ENCODE measurements at regions not wholly inside any gene's neighbourhood (a gene's known extent, or its start where the extent isn't known, plus 50 kb on each side); places are given as distances from the start of the nearest gene placed in this dataset.

DNA sequence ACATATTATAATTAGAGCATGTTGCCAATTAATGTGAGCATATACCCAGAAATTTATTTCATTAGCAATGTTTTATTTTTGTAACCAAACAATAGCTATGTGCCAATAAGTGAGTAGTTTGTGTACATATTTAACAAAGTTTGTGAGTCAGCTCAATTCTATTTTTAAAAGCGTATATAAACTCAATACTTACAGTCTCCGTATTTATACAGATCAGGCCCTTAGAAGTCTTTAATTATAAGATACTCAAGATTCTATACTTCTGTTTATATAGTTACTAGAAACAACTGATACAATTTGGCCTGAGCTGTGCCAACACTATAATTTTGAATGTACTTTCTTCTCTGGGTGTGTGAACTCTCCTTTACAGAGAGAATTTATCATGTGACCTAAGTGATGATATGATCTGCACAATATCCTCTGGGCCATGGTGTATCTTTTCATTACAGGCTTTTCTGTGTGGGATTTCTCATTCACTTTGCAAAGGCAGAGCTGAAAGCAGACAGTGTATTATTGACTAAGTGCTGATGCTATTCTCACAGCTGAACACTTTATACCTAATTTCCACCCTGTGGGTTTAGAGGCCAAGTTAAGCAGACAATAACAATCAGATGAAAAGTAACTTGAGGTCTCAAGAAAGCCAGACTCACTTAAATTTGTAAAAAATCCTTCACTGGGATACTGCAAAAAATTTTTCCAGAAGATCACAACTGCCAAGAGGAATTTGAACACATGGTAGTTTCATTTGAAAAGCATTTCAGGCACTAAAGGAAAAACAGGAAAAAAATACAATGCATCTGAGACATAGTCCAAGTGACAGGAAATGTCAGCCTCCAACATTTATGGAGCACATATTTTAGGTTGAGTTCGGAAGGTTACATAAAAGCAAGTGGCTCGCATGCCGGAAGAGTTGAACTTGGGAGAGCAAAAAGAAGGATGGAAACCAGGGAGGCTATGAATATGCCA lies 277.9 kb upstream of the SEMA6D start:
- DNase-seq = no peak

DNA sequence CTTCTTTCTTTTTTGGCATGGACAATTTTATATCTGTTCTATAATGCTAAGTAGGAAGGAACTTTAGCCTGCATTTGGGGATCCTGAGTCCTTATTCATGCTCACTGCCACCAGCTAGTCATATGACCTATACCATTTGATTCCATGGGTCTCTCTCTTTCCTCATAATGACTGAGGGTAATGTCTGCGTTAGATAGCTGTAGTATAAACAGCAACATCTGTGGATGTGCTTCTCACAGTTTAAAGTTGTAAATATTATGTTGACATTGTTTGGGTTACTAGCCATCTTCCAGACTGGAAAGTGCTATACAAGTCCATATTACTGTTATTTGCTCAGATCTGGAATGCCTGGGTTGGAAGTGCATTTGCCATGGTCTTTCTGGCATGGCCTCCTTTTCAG lies 274.9 kb upstream of the SEMA6D start:
- DNase-seq = no peak

DNA sequence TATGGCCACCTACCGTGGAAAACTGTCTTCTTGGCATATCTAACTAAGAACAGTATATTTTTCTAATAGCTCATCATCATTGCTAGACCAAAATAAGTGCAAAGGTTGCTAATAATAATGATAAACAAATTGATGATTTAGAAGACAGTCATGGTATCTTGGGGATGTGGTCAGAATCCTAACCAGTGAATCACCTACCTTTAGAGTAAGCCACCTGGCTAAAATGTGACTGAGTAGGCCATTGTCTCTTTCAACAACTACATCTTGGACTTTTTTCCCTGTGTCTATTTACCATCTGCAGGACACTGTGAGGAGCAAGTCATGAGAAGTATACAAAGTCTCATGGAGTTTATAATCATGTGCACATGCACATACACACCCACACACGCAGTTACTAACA lies 273.5 kb upstream of the SEMA6D start:
- DNase-seq = no peak

DNA sequence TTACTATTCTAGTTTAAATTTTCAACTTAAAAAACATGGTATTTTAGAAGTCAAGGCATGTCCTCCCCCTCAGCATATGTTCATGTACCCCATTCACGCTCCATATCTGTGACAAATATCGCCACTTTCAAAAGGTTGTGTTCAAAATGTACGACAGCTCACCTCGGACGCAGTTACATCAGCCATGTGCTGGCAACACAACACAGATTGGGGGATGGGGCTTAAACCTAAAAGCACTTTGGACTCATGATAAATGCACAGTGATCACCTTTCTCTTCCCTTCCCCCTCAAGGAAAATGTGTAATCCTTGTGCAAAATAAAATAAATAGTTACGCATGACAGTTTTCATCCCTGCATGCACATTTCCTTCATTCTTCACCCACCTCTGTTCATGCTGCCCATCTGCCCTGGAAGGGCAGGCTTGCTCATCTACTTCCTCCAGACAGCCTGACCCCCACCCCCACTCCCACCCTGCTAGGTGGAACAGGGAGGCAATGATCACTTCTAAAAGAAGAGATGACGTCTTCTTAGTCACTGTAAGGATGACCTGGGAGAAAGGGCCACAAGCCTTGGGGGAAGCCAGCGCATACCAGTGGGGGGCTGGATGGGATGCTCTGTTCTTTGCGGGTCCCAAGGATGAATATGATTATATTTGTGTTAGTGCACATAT lies 271.4 kb upstream of the SEMA6D start:
- DNase-seq = no peak

DNA sequence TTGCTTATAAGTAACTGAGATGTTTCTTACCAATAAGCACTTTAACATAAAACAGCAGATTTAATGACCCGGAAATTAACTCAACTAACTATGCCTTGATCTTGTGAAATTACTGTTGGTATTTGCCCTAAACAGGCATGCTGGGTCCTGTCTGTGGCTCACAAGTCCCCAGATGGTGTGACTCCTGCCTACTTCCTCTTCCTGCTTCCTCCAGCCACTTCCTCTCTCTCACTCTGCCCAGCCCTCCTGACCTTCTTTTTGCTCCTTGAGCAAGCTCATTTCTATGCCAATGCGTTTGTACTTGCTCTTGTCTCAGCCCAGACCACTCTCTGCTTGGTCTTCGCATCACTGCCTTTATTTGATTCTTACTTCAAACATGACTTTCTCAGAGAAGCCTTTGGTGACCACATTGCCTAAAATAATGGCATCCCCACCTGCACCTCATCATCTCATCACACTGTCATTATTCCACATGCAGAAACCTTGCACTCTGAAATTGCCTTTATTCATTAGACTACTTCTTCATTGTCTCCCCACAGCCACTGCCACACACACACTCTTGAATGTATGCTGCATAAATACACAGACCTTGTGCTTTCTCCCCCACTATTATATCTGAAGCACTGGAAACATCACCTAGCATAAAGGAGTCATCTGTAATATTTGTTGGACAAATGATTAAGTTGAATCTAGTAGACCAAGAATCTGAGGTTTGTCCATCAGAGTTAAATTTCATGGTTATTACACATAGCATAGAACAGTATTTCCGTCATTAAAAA lies 256.3 kb upstream of the SEMA6D start:
- DNase-seq = peak; percentile 16

DNA sequence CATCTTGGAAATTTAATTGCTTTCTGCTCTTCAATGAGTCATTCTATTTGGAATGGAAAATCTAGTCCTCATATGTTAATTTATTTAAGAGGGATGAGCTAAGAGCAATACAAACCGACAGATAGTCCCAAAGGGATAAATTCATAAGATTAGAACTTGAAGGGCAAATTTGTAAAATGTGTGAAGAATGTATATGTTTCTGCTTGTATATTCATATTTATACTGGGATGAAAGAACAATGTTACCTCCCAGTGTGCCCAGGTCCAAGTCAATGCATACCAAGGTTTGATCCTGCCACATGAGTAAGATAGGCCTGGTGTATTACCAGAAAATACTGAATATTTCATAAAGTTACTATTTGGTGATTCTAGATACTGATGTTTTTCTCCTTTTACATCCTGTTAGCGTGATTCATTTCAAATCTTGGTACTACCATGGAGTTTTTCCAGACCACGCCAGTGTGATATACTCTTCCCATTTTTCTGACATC lies 255.6 kb upstream of the SEMA6D start:
- DNase-seq = no peak

DNA sequence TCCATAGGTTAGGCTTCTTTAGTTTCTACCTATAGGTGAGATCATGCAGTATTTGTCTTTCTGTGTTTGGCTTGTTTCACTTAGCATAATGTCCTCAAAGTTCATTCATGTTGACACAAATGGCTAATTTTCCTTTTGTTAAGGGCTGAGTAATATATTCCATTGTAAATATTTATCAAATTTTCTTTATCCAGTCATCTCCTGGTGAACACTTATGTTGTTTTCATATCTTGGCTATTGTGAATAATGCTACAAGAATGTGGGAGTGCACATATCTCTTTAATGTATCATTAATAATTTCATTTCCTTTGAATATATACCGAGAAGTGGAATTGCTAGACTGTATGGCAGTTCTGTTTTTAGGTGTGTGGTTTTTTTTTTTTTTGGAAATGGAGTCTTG lies 250.9 kb upstream of the SEMA6D start:
- no peak for DNase-seq

DNA sequence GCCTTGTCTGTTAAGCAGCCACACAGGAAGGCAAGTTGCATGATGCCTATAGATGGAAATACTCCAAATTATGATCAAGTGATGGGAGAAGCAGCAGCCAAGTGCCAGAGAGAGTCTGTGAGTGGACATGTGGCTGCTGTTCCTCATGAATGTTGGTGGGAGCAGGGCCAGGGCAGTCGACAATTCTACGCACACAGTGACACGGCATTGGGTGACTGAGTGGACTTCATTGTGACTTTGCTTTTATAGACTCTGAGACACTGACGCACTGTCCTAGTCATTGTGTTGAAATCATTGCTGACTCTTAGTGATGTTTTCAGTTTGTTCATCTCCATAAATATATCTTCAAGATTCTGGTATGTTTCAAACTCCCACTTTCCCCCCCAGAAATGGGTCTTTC lies 246.3 kb upstream of the SEMA6D start:
- DNase-seq = no peak

DNA sequence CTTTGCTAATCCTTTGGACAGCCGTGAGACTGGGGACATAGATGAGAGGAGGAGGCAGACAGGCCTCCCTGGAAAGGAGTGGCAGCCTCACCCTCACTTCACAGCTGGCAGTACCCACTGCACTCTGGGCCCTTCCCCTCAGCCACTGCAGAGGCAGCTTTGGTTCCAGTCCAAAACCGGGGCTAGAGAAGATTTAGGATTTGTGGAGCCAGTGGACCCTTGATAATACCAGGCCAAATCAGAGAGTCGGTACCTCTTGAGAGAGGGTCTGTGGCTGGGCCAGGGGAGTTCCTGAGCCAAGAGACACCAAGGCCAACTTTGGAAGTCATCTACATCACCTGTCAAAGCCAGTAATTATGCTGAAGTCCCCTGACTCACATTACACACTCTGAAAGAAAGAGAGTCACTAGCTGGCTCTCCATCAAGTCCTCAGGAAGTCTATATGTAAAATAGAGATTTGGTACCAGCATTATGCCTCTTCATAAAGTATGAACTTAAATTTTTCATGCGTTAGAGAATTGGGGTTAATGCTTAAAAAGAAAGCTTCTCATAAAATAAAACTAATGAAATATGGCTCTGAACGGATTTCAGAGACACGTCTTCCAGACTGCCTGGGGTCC lies 244.1 kb upstream of the SEMA6D start:
- DNase-seq = no peak

DNA sequence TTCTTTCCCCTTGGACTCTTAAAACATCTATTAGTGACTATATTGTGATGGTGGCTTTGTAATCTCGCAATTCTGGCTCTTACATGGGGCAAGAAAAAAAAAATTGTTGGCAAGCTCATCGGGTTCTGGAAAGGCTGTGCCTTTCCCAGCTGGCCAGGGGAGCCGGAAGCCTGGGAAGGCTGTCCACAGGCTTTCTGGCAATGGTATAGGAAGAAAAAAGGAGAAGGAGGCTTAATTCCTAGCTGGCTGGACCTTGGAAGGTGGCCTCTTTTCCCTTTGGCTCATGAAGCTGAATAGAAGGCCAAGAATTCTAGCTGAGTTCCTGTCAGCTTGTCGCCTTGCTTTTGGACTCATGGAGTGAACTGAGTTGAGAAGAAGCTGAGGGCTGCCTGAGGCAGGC lies 243.5 kb upstream of the SEMA6D start:
- no peak for DNase-seq

DNA sequence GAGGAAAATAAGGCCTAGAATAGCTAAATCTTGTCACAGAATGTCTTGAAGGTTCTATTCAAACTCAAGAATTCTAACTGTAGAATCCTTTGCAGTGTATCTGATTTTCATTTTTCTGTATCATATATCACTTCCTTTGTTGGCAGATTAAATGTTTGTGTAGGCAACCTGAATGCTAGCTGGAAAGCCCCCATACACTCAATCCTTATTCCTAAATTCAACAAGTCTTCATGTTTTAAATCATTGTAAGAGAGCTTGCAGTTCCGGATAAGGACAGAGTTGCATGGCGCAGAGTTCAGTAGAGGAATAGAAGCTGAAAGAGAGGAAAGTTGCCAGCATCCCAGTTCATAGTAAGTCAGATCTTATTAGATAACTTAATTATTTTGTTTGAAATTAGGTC lies 242.0 kb upstream of the SEMA6D start:
- DNase-seq = no peak

DNA sequence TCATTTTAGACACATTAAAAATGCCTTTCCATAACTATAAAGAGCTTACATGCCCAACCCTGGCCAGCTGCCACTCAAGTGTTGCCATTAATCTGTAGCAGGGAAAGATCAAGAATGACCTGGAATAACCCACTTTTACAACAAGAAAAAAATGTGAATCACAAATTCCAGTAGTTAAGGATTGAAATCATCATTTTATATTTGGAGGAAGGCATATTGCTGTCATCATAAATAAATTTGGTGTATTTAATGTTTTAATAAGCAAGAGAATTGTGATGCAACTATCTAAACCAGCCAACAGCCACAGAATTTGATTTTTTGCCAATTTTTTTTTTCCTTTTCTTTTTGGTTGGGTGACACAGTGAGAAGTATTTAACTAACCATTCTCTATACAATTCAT lies 240.0 kb upstream of the SEMA6D start:
- no peak for DNase-seq

DNA sequence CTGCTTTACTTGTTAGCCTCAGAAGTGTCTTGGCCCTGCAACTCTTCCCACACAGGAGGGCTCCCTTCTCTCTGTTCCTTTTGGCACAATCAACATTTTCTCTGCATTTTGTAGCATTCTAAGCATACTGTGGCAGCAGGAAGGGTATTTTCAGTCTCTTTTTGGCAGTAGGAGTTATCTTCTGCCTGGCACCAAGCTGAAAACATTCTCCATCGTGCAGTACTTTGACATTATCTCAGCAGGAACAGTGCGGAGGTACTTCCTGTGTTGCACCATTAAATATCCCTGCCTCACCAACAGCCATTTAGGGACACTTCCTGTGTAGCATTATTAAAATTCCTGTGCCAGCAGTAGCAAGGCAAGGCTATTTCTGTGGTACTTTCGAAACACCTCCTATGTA lies 233.2 kb upstream of the SEMA6D start:
- DNase-seq = no peak

DNA sequence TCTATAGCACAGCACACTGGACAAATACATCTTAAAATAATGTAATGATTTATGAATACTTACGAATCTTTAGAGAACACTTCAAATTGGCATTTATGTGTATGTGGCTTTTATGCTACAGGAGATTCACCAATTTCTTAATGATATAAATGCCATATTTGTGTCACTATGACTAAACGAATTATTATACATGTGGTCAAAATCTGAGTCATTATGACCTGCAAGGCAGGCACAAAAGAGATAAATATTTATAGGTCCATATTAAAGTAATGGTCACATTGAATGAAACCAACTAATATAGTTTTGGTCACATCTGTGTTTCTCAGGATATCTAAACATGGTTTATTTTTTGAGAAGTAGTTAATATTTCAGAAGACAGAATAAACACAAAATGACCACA lies 232.3 kb upstream of the SEMA6D start:
- no peak for DNase-seq

DNA sequence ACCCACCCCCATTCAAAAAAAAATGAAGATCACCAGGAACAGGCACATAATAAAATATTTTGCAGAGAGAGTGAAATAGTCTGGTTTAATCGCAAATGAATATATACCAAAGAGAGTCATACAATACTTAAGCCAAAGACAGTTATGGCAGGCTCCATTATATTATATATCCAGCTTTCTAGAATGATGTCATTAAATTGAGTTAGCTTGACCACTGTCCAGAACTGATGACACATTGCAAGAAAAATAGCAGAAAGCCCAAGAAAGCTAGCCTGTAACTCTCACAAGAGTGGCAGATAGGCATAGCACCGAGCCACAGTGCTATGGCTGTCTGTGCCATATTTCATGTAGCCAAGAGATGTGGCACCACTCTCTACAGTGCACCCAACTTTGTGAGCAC lies 231.9 kb upstream of the SEMA6D start:
- DNase-seq = no peak

DNA sequence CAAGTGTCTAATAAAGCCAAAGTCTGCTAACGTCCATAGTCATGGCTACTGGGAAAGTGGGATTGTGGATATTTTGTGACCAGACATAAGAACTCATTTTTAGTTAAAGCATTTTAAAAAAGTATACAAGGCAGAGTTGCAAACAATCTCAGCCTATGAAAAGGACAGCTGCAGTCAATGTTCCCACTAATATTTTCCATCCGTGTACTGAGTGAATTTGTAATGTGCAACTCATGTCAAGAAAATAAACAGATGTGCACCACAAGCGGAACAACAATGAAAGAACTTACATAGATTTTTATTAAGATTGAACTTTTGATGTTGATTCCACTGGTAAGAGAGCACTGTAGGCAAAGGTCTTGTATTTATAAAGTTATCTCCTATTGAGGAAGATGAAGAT lies 231.3 kb upstream of the SEMA6D start:
- DNase-seq = no peak

DNA sequence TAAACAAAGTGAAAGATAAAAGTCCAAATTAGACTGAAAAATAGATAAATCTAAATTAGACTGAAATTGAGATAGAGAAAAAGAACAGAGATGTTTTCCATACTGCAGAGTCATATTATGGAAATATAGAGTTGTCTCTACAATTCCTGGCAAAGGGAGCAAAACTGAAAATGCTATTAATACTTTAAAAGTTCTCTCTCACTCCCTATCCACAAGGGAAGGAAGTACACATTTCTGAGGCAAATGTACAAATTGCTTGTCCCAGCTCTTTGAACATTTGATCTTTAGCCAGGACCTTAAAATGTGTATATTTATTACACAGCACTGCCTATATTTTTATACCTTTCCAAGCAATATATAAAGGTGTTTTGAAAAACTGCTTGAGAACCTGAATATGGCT lies 225.1 kb upstream of the SEMA6D start:
- DNase-seq = no peak

DNA sequence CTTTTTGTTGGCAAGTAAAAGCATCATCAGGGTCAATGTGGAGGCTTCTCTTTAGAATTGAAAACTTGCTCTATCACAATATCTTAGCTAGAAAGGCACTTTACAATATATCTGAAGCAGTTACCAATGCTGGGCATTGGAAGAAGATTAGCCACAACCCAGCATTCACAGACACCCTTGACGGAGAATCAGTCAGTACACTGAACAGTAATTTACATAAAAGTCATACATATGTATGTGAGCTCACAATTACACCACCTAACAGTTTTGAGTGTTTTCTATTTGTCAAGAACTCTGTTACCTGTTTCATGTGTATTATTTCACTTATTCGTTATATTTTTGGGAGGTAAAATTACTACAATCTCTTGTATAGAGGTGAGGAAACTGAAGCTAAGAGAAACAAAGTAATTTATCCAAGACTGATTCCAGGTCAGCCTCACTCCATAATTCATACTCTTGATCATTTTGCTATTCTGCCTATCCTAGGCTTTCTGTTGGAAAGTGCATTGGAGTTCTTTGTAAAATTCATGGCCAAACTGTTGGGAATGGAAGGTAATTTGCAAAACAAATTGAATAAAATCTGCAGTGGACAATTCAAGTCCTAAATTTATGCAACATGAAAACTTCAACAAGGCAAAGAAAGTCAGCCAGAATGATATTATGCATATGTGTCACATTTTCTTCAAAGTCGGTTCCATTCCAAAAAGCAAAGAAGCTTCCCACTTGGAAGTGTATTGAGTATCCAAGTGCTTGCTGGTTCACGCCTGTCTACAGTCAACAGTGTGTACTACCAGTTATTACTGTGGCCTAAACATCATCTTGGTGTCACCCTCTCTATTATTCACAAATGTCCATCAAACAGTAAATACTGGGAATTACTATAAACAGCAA lies 223.7 kb upstream of the SEMA6D start:
- no peak for DNase-seq

DNA sequence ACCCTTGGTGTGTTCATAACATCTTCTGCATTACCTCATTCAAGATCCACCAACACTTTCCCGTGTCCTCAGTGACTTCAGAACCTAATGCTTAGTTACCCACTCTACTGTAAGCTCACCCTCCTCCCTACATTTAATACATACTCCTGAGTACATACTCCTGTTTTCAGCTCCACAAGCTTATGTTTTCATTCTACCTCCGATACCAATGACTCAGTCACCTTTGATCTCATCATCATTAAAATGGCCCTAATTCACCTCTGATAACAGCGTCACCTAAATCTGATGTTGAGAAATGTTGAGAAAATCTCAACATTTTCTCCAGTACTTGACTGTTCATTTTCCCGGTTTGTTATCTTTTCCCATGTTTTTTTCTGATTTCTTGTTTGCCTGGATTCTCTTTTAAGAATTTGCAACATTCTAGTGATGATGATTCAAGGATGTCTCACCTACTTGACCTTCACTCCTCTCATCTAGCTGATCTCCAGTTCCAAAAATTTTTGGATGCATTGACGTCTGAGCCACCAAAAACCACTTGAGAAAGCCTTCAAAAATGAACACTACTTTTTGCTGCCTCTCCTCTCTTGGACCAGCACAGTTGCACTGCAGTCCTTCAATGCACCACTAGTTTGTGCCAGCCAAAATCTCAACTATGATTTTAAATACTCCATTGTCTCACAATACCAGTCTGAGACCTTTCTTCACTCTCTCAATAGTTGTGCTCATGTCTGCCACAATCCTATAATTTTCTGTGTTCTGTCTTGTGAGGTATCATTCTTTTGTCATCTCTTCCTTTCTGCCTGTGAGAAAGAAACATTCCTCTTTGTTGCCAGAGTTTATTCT lies 220.7 kb upstream of the SEMA6D start:
- DNase-seq = no peak

DNA sequence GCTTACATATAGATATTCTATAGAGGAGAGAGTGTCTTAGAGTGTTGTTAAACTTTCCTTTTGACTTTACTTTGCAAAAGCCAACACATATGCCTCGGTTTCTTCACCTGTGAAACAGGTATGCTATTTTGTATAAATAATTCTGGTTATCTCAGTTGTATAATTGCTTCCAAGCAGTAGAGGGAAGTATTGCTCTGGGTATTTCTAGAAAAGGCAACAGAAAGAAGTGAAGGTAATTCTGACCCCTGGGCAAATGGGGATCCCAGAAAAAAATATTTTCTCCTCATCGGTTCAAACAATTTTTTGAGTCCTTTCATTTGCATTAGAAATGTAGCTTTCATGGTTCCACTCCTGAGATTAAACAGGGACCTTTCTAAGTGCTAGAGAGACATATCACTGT lies 216.5 kb upstream of the SEMA6D start:
- DNase-seq = no peak

DNA sequence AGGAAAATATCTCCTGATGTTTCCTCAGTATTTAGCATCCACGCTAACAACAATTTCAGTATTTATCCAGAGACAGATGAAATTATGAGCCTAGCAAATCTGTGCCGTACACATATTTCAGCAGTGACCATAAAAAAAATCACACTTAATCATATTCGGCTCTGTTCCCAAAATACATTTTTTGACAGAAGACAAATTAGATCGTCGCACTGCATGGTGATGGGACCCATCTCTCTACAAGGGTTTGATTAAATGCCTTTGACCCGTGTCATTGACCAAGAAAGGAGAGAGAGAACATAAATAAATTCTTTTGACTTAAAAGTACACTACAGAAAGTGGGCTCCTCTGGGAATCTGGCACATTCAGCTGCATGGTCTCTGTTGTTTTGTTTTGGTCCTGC lies 215.3 kb upstream of the SEMA6D start:
- DNase-seq = no peak

All from CD4-positive, alpha-beta T cell treated with Interleukin-15 for 1 hour (primary cell).